ENCODE measurements at regions not wholly inside any gene's neighbourhood (a gene's known extent, or its start where the extent isn't known, plus 50 kb on each side); places are given as distances from the start of the nearest gene placed in this dataset.
"Not testable (repeated sequence)": the region's sequence is repeated elsewhere in the genome, so short reads cannot be mapped to it uniquely, and the experiment has no call there.

- ChIA-PET CTCF (interaction anchor here (1.0 to 1.4 kb wide), 2 partner anchors 11 to 427 kb away, joined by 3 read pairs; no protein-coding TSS in a partner anchor), POLR2A (no interaction called here)
- Histone ChIP-seq H3K4me3 (ENCODE audit: low read depth, low read length) (no peak overlapping the region), H3K36me3 (ENCODE audit: control insufficient read depth, insufficient read depth, low read length) (no peaks in the 10 kb centered on the region), H3K27me3 (ENCODE audit: control insufficient read depth, insufficient read depth, low read length) (no peaks in the 10 kb centered on the region)
- DNase-seq (ENCODE audit: low read depth) = no peak
- no peak for TF ChIP-seq CTCF (IDR thresholded peaks at IDR 0.05; ENCODE audit: insufficient read depth, low read depth, low read length)
These were observed 194.7 kb upstream of the THRB start for GRCh38 chr3:24689353-24689752.

GRCh38 chr3:24690777-24691176 is 196.1 kb upstream of the THRB start:
- Histone ChIP-seq H3K27me3 (ENCODE audit: control insufficient read depth, insufficient read depth, low read length) (no peaks in the 10 kb centered on the region), H3K4me3 (ENCODE audit: low read depth, low read length) (no peak overlapping the region), H3K36me3 (ENCODE audit: control insufficient read depth, insufficient read depth, low read length) (no peaks in the 10 kb centered on the region)
- no peak for DNase-seq (ENCODE audit: low read depth)
- POLR2A ChIA-PET = no interaction called here
- CTCF ChIA-PET = interaction anchor here (0.6 kb wide), 1 partner anchor 892 kb away, joined by 3 read pairs; no protein-coding TSS in a partner anchor
- TF ChIP-seq CTCF (IDR thresholded peaks at IDR 0.05; ENCODE audit: insufficient read depth, low read depth, low read length) = no peak

GRCh38 chr3:24699078-24699477 is 204.4 kb upstream of the THRB start:
- POLR2A ChIA-PET; H3K36me3 ChIP-seq (ENCODE audit: control insufficient read depth, insufficient read depth, low read length); H3K4me3 ChIP-seq (ENCODE audit: low read depth, low read length); DNase-seq (ENCODE audit: low read depth); H3K27me3 ChIP-seq (ENCODE audit: control insufficient read depth, insufficient read depth, low read length): not testable (repeated sequence)
- CTCF ChIA-PET = interaction anchor here (1.2 kb wide), 1 partner anchor 15 kb away, joined by 5 read pairs; no protein-coding TSS in a partner anchor

GRCh38 chr3:24704496-24704895 is 209.8 kb upstream of the THRB start:
- no peak for DNase-seq (ENCODE audit: low read depth)
- H3K4me3 ChIP-seq (ENCODE audit: low read depth, low read length) = no peak overlapping the region
- no peaks in the 10 kb centered on the region for H3K27me3 ChIP-seq (ENCODE audit: control insufficient read depth, insufficient read depth, low read length)
- H3K36me3 ChIP-seq (ENCODE audit: control insufficient read depth, insufficient read depth, low read length) = no peaks in the 10 kb centered on the region
- CTCF ChIA-PET = no interaction called here
- TF ChIP-seq CTCF (IDR thresholded peaks at IDR 0.05; ENCODE audit: insufficient read depth, low read depth, low read length) = no peak
- POLR2A ChIA-PET = no interaction called here

GRCh38 chr3:24707936-24708335 is 213.3 kb upstream of the THRB start:
- H3K27me3 ChIP-seq (ENCODE audit: control insufficient read depth, insufficient read depth, low read length) = no peaks in the 10 kb centered on the region
- H3K36me3 ChIP-seq (ENCODE audit: control insufficient read depth, insufficient read depth, low read length) = no peaks in the 10 kb centered on the region
- DNase-seq (ENCODE audit: low read depth) = no peak
- TF ChIP-seq CTCF (IDR thresholded peaks at IDR 0.05; ENCODE audit: insufficient read depth, low read depth, low read length) = no peak
- no peak overlapping the region for H3K4me3 ChIP-seq (ENCODE audit: low read depth, low read length)
- CTCF ChIA-PET = no interaction called here
- POLR2A ChIA-PET = no interaction called here

- Histone ChIP-seq H3K27me3 (ENCODE audit: control insufficient read depth, insufficient read depth, low read length) (no peaks in the 10 kb centered on the region), H3K4me3 (ENCODE audit: low read depth, low read length) (no peak overlapping the region), H3K36me3 (ENCODE audit: control insufficient read depth, insufficient read depth, low read length) (no peaks in the 10 kb centered on the region)
- CTCF ChIA-PET = no interaction called here
- DNase-seq (ENCODE audit: low read depth) = no peak
- POLR2A ChIA-PET = no interaction called here
- no peak for TF ChIP-seq CTCF (IDR thresholded peaks at IDR 0.05; ENCODE audit: insufficient read depth, low read depth, low read length)
These were observed 215.3 kb upstream of the THRB start for GRCh38 chr3:24709956-24710355.
